ENCODE measurements at regions not wholly inside any gene's neighbourhood (a gene's known extent, or its start where the extent isn't known, plus 50 kb on each side); places are given as distances from the start of the nearest gene placed in this dataset.
"Not testable (repeated sequence)": the region's sequence is repeated elsewhere in the genome, so short reads cannot be mapped to it uniquely, and the experiment has no call there.

- DNase-seq = no peak
Measured at GRCh38 chr3:110984456-110985250, 87.0 kb upstream of the NECTIN3 start.

GRCh38 chr3:110989446-110989845 is 82.2 kb upstream of the NECTIN3 start:
- no peak for DNase-seq

GRCh38 chr3:110995461-110996231 is 76.0 kb upstream of the NECTIN3 start:
- no peak for DNase-seq

- DNase-seq = not testable (repeated sequence)
Measured at GRCh38 chr3:110998766-110999165, 72.8 kb upstream of the NECTIN3 start.

GRCh38 chr3:111006485-111006884 is 65.1 kb upstream of the NECTIN3 start:
- DNase-seq = not testable (repeated sequence)

- DNase-seq = no peak
Measured at GRCh38 chr3:111012388-111013248, 59.0 kb upstream of the NECTIN3 start.

All from CD4-positive, alpha-beta T cell treated with Interleukin-12 subunit alpha and Interleukin-12 subunit beta, for 1 hour (primary cell).